ENCODE measurements at regions not wholly inside any gene's neighbourhood (a gene's known extent, or its start where the extent isn't known, plus 50 kb on each side); places are given as distances from the start of the nearest gene placed in this dataset.
A peak's percentile ranks its signal among the peaks of the same experiment; 100 is the strongest.

GRCh38 chr3:34267088-34267487, 468.7 kb downstream of the PDCD6IP start:
- Mint-ChIP-seq H3K27me3 (peaks cover 3% of the 10 kb centered on the region), H3K36me3 (no peaks in the 10 kb centered on the region), H3K9me3 (no peaks in the 10 kb centered on the region), H3K4me3 (no peak overlapping the region), H3K4me1 (no peaks in the 10 kb centered on the region), H3K27ac (no peak overlapping the region)

DNA sequence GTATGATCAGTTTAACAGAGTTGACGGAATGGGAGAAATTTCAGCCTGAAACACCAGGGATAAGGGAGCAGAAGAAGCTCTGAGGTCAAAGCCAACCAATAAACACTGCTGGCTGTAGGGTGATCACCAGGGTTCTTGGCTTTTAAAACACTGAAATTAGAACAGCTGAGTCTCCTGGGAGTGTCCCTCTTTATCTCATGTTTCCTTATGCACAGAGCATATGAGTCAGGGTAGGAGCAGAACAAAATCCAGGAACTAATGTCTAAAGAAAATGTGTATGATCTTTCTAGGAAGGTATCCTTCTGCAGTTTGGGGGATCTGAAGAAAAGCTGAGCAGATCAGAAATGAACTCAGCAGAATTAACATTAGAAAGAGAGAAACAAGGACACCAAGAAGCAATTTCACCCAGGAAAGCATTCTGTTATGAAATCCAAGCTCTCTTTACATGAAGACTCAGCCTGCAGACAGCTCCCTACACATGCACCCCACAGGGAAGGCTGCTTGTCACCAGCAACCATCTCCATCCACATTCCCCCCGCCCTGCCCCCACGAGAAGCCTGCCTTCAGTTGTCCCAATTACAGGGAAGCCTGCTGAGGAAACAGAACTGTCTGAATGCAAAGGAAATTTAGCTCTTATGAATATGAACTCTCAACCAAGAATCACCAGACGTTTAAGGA, 469.7 kb downstream of the PDCD6IP start:
- H3K4me3 Mint-ChIP-seq, result no peak overlapping the region
- no peaks in the 10 kb centered on the region for H3K9me3 Mint-ChIP-seq
- H3K27ac Mint-ChIP-seq, result peak overlapping the region; percentile 38
- H3K4me1 Mint-ChIP-seq, result no peaks in the 10 kb centered on the region
- H3K27me3 Mint-ChIP-seq, result peaks cover 3% of the 10 kb centered on the region
- H3K36me3 Mint-ChIP-seq, result no peaks in the 10 kb centered on the region

DNA sequence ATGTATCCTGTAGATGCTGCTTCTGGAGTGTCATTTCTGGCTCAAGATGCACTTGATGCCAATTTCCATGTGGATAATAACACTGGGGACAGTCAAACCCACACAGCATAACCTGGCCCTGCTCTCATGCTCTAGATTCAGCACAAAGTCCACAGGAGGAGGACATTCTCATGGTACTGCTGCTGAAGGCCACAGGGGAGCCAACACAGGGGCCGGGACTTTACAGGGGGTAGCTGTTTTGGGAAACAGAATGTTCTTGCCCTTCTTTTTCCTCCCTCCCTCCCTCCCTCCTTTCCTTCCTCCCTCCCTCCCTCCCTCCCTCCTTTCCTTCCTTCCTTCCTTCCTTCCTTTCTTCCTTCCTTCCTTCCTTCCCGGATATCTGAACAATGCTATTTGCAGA, 477.4 kb downstream of the PDCD6IP start:
- Mint-ChIP-seq H3K4me3 (no peak overlapping the region), H3K9me3 (no peaks in the 10 kb centered on the region), H3K36me3 (no peaks in the 10 kb centered on the region), H3K4me1 (no peaks in the 10 kb centered on the region), H3K27me3 (peaks cover 5% of the 10 kb centered on the region), H3K27ac (no peak overlapping the region)

DNA sequence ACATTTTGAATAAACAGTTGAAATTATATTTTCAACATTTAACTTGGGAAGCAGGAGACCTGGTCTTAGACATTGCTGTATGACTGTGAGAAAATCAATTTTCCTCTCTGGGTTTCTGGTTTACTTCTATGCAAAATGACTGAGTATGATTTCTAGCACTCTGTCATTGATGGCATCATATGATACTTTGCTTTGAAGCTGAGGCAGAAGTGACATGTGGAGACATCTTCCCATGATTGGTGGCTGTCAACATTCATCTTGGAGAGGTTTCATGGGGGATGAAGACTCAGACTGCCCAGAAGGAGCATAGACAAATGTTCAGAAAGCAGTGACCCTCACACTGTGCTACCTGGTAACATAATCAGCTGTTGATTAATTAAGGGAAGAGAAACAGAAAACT, 477.9 kb downstream of the PDCD6IP start:
- H3K4me3 Mint-ChIP-seq, result no peak overlapping the region
- no peaks in the 10 kb centered on the region for H3K36me3 Mint-ChIP-seq
- H3K4me1 Mint-ChIP-seq, result no peaks in the 10 kb centered on the region
- H3K27ac Mint-ChIP-seq, result no peak overlapping the region
- peaks cover 5% of the 10 kb centered on the region for H3K27me3 Mint-ChIP-seq
- H3K9me3 Mint-ChIP-seq, result no peaks in the 10 kb centered on the region

DNA sequence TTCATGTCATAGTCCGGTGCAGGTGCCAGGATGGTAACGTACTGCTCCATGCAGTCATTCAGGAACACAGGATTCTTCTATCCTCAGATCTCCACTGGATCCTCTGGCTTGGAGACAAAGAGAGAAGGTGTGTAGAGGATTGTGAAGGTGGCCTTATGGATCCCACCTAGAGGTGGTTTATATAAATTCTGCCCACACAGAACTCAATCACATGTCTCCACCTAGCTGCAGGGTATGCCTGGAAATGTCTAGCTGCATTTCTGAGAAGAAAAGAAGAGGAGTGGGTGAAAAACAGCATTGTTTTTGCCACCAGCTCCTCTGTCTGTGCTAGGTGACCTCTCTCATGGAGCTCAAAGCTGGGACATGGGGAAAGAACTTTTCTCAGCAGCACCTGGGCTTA, 478.7 kb downstream of the PDCD6IP start:
- peaks cover 5% of the 10 kb centered on the region for H3K27me3 Mint-ChIP-seq
- H3K36me3 Mint-ChIP-seq, result no peaks in the 10 kb centered on the region
- H3K4me3 Mint-ChIP-seq, result no peak overlapping the region
- no peaks in the 10 kb centered on the region for H3K9me3 Mint-ChIP-seq
- no peaks in the 10 kb centered on the region for H3K4me1 Mint-ChIP-seq
- no peak overlapping the region for H3K27ac Mint-ChIP-seq

DNA sequence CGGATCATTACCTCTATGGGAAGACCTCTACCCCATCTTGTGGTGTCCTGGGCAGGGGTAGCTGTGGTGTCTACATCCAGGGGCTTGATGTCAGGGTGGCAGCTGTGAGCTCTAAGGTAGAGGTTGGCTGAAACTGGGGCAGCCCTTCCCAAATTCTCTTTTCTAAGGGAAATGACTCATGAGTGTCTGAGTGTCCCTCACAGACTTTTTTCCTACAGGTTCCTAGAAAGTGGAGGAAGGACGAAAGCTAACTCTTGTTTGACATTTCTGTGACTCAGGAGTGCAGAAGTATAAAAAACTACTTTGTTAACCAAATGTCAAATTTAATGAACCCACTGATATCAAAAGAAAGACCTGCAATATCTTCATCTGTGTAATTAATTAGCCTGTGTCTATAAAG, 481.5 kb downstream of the PDCD6IP start:
- Mint-ChIP-seq H3K27me3 (peaks cover 6% of the 10 kb centered on the region), H3K9me3 (no peaks in the 10 kb centered on the region), H3K27ac (no peak overlapping the region), H3K4me1 (no peaks in the 10 kb centered on the region), H3K4me3 (no peak overlapping the region), H3K36me3 (no peaks in the 10 kb centered on the region)

GRCh38 chr3:34283751-34284150, 485.3 kb downstream of the PDCD6IP start:
- peaks cover 6% of the 10 kb centered on the region for H3K27me3 Mint-ChIP-seq
- no peaks in the 10 kb centered on the region for H3K9me3 Mint-ChIP-seq
- no peaks in the 10 kb centered on the region for H3K36me3 Mint-ChIP-seq
- H3K4me3 Mint-ChIP-seq, result no peak overlapping the region
- no peak overlapping the region for H3K27ac Mint-ChIP-seq
- no peaks in the 10 kb centered on the region for H3K4me1 Mint-ChIP-seq

- peaks cover 4% of the 10 kb centered on the region for H3K27me3 Mint-ChIP-seq
- no peak overlapping the region for H3K4me3 Mint-ChIP-seq
- no peaks in the 10 kb centered on the region for H3K36me3 Mint-ChIP-seq
- no peaks in the 10 kb centered on the region for H3K9me3 Mint-ChIP-seq
- H3K4me1 Mint-ChIP-seq, result no peaks in the 10 kb centered on the region
- H3K27ac Mint-ChIP-seq, result no peak overlapping the region
Observed at GRCh38 chr3:34284959-34285826, 486.8 kb downstream of the PDCD6IP start.

DNA sequence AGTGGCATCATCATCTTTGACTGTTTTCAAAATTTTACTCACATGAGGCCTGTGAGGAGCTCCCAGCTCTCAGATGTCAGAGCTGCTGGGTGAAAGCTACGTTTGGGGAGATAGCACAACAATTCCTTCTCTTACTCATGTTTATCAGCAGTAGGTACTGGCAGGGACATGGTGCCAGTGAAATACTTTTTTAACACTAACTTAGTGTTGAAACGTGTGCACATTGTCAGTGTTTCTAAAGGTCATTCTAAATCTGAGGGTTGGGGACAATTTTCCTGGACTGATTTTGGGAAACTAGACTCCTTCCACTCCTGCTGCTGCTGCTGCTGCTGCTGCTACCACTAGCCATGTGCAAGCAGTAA, 487.4 kb downstream of the PDCD6IP start:
- Mint-ChIP-seq H3K27ac (no peak overlapping the region), H3K9me3 (no peaks in the 10 kb centered on the region), H3K36me3 (no peaks in the 10 kb centered on the region), H3K4me1 (no peaks in the 10 kb centered on the region), H3K4me3 (no peak overlapping the region), H3K27me3 (peaks cover 1% of the 10 kb centered on the region)

DNA sequence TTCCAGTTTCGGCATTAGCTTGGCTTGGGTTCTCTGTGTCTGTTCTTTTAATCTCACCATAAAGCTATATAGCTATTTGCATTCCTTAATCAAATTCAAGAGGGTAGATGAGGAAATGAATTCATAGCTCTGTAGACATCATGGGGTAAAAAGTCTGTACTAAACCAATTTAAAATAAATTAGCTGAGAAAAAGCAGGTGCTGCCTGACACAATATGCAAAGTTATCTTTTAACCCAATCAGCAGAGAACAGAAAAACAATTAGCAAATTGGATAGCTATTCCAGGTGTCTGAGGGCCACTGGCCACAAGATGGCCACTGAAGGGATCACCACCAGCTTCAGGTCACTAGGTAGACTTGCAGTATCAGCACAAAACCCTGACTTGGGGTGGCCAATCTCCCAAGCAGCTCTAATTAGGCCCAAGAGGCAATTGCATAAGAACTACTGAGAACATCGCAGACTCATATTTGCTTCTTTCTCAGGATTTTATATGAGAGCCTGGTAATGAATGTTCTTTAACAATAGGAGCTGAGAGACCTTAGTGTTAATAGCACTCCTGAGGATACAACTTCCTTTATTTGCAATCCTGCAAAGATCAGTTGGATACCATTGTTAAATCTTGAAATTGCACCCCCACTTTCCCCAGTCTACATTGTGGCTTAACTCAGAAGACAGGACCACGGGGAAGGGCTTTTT, 494.3 kb downstream of the PDCD6IP start:
- Mint-ChIP-seq H3K36me3 (no peaks in the 10 kb centered on the region), H3K9me3 (no peaks in the 10 kb centered on the region), H3K4me1 (no peaks in the 10 kb centered on the region), H3K27me3 (no peaks in the 10 kb centered on the region), H3K27ac (no peak overlapping the region), H3K4me3 (no peak overlapping the region)

DNA sequence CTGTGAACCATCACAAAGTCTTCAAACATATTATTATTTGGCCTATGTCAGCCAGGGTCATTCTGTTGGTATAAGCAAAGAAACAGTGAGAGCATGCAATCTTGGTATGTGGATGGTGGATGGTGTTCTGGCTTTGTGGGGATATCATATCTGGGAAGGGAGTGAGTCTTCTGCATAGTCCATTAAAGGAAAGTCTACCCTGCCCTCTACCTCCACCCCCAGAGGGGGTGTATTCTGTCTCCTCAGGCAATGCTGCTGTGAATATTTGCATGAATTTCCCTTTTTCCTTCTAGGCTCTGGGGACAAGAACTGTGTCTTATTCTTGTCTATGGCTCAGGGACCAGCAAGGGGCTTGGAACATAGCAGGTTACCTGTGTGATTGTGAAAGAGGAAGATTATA, 495.8 kb downstream of the PDCD6IP start:
- H3K36me3 Mint-ChIP-seq, result no peaks in the 10 kb centered on the region
- no peak overlapping the region for H3K27ac Mint-ChIP-seq
- H3K27me3 Mint-ChIP-seq, result no peaks in the 10 kb centered on the region
- H3K9me3 Mint-ChIP-seq, result no peaks in the 10 kb centered on the region
- H3K4me3 Mint-ChIP-seq, result no peak overlapping the region
- H3K4me1 Mint-ChIP-seq, result no peaks in the 10 kb centered on the region

DNA sequence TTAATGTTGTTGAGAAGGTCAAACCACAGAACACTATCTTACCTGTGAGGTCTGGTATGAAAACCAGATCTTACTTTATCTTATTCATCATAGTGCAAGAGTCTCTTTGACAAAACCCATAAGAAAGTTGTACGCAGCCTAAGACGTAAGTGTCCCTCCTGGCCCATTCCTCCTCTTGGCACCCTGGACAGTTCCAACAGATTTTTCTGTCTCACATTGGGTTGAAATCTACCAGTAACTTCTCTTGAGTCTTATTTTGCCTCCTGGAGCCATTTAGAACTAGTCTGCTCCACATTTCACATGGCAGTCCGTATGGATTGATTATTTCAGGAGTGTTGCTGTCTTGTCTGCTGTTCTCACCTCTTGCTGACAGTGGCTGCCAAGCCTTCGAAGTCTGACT, 498.4 kb downstream of the PDCD6IP start:
- Mint-ChIP-seq H3K9me3 (no peaks in the 10 kb centered on the region), H3K4me1 (no peaks in the 10 kb centered on the region), H3K27me3 (no peaks in the 10 kb centered on the region), H3K36me3 (no peaks in the 10 kb centered on the region), H3K4me3 (no peak overlapping the region), H3K27ac (no peak overlapping the region)

DNA sequence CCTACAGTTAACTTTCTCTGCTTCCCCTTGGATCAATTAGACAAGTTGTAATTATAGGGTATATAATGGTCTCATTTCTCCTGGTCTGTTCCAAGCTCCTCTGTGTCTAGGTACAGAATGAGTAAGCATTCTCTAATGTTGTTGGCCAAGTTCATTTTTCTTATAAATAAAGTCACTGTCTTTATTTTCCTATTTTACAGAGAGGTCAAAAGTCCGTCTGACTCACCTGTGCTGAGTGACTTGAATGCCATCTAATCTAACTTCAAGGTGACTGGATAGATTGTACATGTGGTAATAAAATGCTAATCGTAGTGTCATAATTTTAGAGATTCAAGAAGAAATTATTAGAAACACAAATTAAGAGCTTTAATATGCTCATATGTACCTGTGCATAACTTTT, 500.2 kb downstream of the PDCD6IP start:
- Mint-ChIP-seq H3K4me1 (no peaks in the 10 kb centered on the region), H3K4me3 (no peak overlapping the region), H3K27ac (no peak overlapping the region), H3K9me3 (no peaks in the 10 kb centered on the region), H3K27me3 (peaks cover 3% of the 10 kb centered on the region), H3K36me3 (no peaks in the 10 kb centered on the region)

GRCh38 chr3:34300621-34301020, 502.2 kb downstream of the PDCD6IP start:
- H3K4me3 Mint-ChIP-seq, result no peak overlapping the region
- no peaks in the 10 kb centered on the region for H3K36me3 Mint-ChIP-seq
- peaks cover 3% of the 10 kb centered on the region for H3K27me3 Mint-ChIP-seq
- H3K4me1 Mint-ChIP-seq, result no peaks in the 10 kb centered on the region
- H3K9me3 Mint-ChIP-seq, result no peaks in the 10 kb centered on the region
- H3K27ac Mint-ChIP-seq, result no peak overlapping the region

DNA sequence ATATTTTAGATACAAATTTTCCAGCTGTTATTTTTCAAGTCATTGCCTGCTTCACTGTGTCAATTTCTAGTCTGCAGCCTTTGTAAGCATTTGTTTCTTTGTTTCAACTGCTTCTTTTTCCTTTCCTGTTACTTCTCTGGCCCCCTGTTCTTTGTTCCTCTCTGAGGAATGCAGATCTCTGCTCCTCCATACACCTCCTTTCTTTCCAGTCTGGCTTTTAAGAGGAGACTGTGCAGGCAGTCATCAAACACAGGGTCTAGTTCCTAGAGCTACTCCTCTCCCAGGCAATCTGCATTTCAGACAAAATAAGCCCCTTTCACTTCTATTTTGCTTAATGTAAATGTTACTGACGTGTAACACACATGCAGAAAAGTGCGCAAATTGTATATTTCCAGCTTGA, 502.9 kb downstream of the PDCD6IP start:
- H3K27ac Mint-ChIP-seq, result no peak overlapping the region
- H3K4me3 Mint-ChIP-seq, result no peak overlapping the region
- H3K4me1 Mint-ChIP-seq, result no peaks in the 10 kb centered on the region
- H3K9me3 Mint-ChIP-seq, result no peaks in the 10 kb centered on the region
- no peaks in the 10 kb centered on the region for H3K36me3 Mint-ChIP-seq
- H3K27me3 Mint-ChIP-seq, result peaks cover 3% of the 10 kb centered on the region

DNA sequence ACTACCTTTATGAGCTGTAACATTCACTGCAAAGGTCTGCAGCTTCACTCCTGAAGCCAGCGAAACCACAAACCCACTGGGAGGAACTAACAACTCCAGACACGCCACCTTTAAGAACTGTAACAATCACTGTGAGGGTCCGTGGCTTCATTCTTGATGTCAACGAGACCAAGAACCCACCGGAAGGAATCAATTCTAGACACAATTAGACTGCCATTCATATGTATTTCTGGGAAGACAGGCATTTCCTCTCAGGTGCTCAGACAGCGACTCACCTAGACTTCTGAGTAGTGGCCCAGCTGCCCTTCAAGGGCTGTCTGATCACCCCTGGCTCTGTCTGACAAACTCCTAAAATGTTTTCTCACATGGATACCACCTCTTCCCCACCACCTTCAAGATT, 506.8 kb downstream of the PDCD6IP start:
- Mint-ChIP-seq H3K36me3 (no peaks in the 10 kb centered on the region), H3K27me3 (peaks cover 3% of the 10 kb centered on the region), H3K4me3 (no peak overlapping the region), H3K27ac (no peak overlapping the region), H3K4me1 (no peaks in the 10 kb centered on the region), H3K9me3 (no peaks in the 10 kb centered on the region)

All from activated naive CD4-positive, alpha-beta T cell treated with anti-CD3 and anti-CD28 coated beads, Interleukin-2, amount 50 U/mL, for 24 hours (primary cell).